ENCODE measurements at regions not wholly inside any gene's neighbourhood (a gene's known extent, or its start where the extent isn't known, plus 50 kb on each side); places are given as distances from the start of the nearest gene placed in this dataset.
"Not testable (repeated sequence)": the region's sequence is repeated elsewhere in the genome, so short reads cannot be mapped to it uniquely, and the experiment has no call there.

GRCh38 chrX:63458981-63459380 lies 107.8 kb upstream of the SPIN4 start:
- no peak for DNase-seq

- no peak for DNase-seq
Observed at GRCh38 chrX:63453571-63453970, 102.4 kb upstream of the SPIN4 start.

- no peak for DNase-seq
Observed at GRCh38 chrX:63441717-63442116, 90.6 kb upstream of the SPIN4 start.

GRCh38 chrX:63439580-63439979 lies 88.4 kb upstream of the SPIN4 start:
- no peak for DNase-seq

GRCh38 chrX:63436865-63437264 lies 85.7 kb upstream of the SPIN4 start:
- DNase-seq: no peak

GRCh38 chrX:63434665-63435064 lies 83.5 kb upstream of the SPIN4 start:
- DNase-seq: no peak

- DNase-seq: no peak
Observed at GRCh38 chrX:63434206-63434605, 83.1 kb upstream of the SPIN4 start.

- DNase-seq: no peak
Observed at GRCh38 chrX:63430026-63430425, 78.9 kb upstream of the SPIN4 start.

GRCh38 chrX:63428348-63428747 lies 77.2 kb upstream of the SPIN4 start:
- no peak for DNase-seq

- DNase-seq: no peak
Observed at GRCh38 chrX:63426519-63426918, 75.4 kb upstream of the SPIN4 start.

- DNase-seq: no peak
Observed at GRCh38 chrX:63424063-63424462, 72.9 kb upstream of the SPIN4 start.

- no peak for DNase-seq
Observed at GRCh38 chrX:63421411-63421810, 70.3 kb upstream of the SPIN4 start.

- DNase-seq: no peak
Observed at GRCh38 chrX:63418211-63418610, 67.1 kb upstream of the SPIN4 start.

GRCh38 chrX:63417649-63418048 lies 66.5 kb upstream of the SPIN4 start:
- no peak for DNase-seq

GRCh38 chrX:63409934-63410333 lies 58.8 kb upstream of the SPIN4 start:
- not testable (repeated sequence) for DNase-seq

GRCh38 chrX:63408050-63408449 lies 56.9 kb upstream of the SPIN4 start:
- no peak for DNase-seq

- DNase-seq: no peak
Observed at GRCh38 chrX:63404332-63404731, 53.2 kb upstream of the SPIN4 start.

- no peak for DNase-seq
Observed at GRCh38 chrX:63402106-63402505, 51.0 kb upstream of the SPIN4 start.

Measured in stimulated activated CD4-positive, alpha-beta T cell treated with anti-CD3 and anti-CD28 coated beads, Interleukin-2, amount 100 ng/mL, for 48 hours (primary cell).